Tibial artery (tissue), 4 donors: ENCODE measurements at regions not wholly inside any gene's neighbourhood (a gene's known extent, or its start where the extent isn't known, plus 50 kb on each side); places are given as distances from the start of the nearest gene placed in this dataset.

ENCODE experiments used
- DNase-seq, 2 donors: peaks; one replicate each; pipeline ENCODE4 v3.0.0-alpha.2; 2019
- H3K27ac ChIP-seq, 2 donors: fragments of 200-600 bp; sonication (generic) in 1 of 2; 1 replicate in 1 of 2; 2 replicates in 1 of 2; pipeline ENCODE4 v1.5.1; 2018 to 2019; ENCODE audit warnings: mild to moderate bottlenecking in 1 of 2
- H3K27me3 ChIP-seq, 2 donors: fragments of 200-600 bp; sonication (generic) in 1 of 2; one replicate each; pipeline versions ENCODE4 v1.5.1 to v1.6.0; 2016 to 2019
- H3K36me3 ChIP-seq, 3 donors: fragments of 200-600 bp; sonication (generic) in 2 of 3; one replicate each; pipeline ENCODE4 v1.5.1; 2016 to 2019; ENCODE audit warnings: mild to moderate bottlenecking in 2 of 3
- H3K4me1 ChIP-seq, 4 donors: fragments of 200-600 bp; sonication (generic) in 2 of 4; 1 replicate in 3 of 4; 2 replicates in 1 of 4; pipeline ENCODE4 v1.5.1; 2016 to 2019
- H3K4me3 ChIP-seq, 2 donors: fragments of 200-600 bp; sonication (generic) in 1 of 2; 1 replicate in 1 of 2; 2 replicates in 1 of 2; pipeline ENCODE4 v1.5.1; 2018 to 2019; ENCODE audit warnings: mild to moderate bottlenecking in 2 of 2
- H3K9me3 ChIP-seq, 3 donors: fragments of 200-600 bp; sonication (generic) in 1 of 3; one replicate each; pipeline ENCODE4 v1.5.1; 2016 to 2019
- CTCF ChIP-seq, 2 experiments: fragments of 200-600 bp in 1 of 2; fragments of 450-650 bp in 1 of 2; IDR thresholded peaks; one replicate each; pipeline ENCODE4 v1.5.1; 2017 to 2019; ENCODE audit warnings: antibody characterized with exemption in 2 of 2, mild to moderate bottlenecking in 1 of 2, moderate library complexity in 1 of 2
- intact Hi-C: fragments of 100-400 bp; cut with DNase I; formaldehyde crosslinking; loops from one replicate; pipeline ENCODE4 v1.15.0; 2023; ENCODE audit warnings: low total_unique reads

GRCh38 chr13:99125326-99125915, 75.2 kb upstream of the UBAC2 start:
- no peak overlapping the region for H3K4me3 ChIP-seq
- intact Hi-C loops: no loop called here
- peak overlapping the region; percentile 53 to 63 for H3K27ac ChIP-seq
- no peaks in the 10 kb centered on the region for H3K9me3 ChIP-seq
- DNase-seq: no peak
- no peak for TF ChIP-seq CTCF (IDR thresholded peaks at IDR 0.05)
- H3K36me3 ChIP-seq: no peaks in the 10 kb centered on the region
- H3K4me1 ChIP-seq: peaks cover 0 to 15% (median 8%) of the 10 kb centered on the region in 4 donors
- no peaks in the 10 kb centered on the region for H3K27me3 ChIP-seq

GRCh38 chr13:99126821-99127220, 73.8 kb upstream of the UBAC2 start:
- Histone ChIP-seq H3K36me3 (no peaks in the 10 kb centered on the region), H3K4me1 (peaks cover 0 to 15% (median 8%) of the 10 kb centered on the region in 4 donors), H3K27me3 (no peaks in the 10 kb centered on the region), H3K4me3 (no peak overlapping the region), H3K9me3 (no peaks in the 10 kb centered on the region), H3K27ac (no peak overlapping the region)
- no peak for DNase-seq
- intact Hi-C loops: no loop called here
- no peak for TF ChIP-seq CTCF (IDR thresholded peaks at IDR 0.05)

GRCh38 chr13:99129050-99129449, 71.6 kb upstream of the UBAC2 start:
- Histone ChIP-seq H3K36me3 (no peaks in the 10 kb centered on the region), H3K27me3 (no peaks in the 10 kb centered on the region), H3K9me3 (no peaks in the 10 kb centered on the region), H3K4me1 (peaks cover 0 to 15% (median 6%) of the 10 kb centered on the region in 4 donors), H3K4me3 (no peak overlapping the region), H3K27ac (no peak overlapping the region)
- intact Hi-C loops: no loop called here
- TF ChIP-seq CTCF (IDR thresholded peaks at IDR 0.05): no peak
- no peak for DNase-seq

- H3K4me3 ChIP-seq: no peak overlapping the region
- no peak for TF ChIP-seq CTCF (IDR thresholded peaks at IDR 0.05)
These were observed 70.7 kb upstream of the UBAC2 start for GRCh38 chr13:99129951-99130350.

GRCh38 chr13:99131410-99131809, 69.2 kb upstream of the UBAC2 start:
- no peak overlapping the region for H3K27ac ChIP-seq
- no peak for DNase-seq
- TF ChIP-seq CTCF (IDR thresholded peaks at IDR 0.05): no peak
- no peaks in the 10 kb centered on the region for H3K36me3 ChIP-seq
- H3K27me3 ChIP-seq: no peaks in the 10 kb centered on the region
- H3K9me3 ChIP-seq: no peaks in the 10 kb centered on the region
- intact Hi-C loops: no loop called here
- H3K4me1 ChIP-seq: no peaks in the 10 kb centered on the region
- no peak overlapping the region for H3K4me3 ChIP-seq

More at GRCh38 chr13:99129951-99130350, 70.7 kb upstream of the UBAC2 start:
- no peak for DNase-seq
- H3K9me3 ChIP-seq: no peaks in the 10 kb centered on the region
- H3K36me3 ChIP-seq: no peaks in the 10 kb centered on the region
- intact Hi-C loops: no loop called here
- H3K4me1 ChIP-seq: peaks cover 0 to 8% (median 3%) of the 10 kb centered on the region in 4 donors
- no peaks in the 10 kb centered on the region for H3K27me3 ChIP-seq
- no peak overlapping the region for H3K27ac ChIP-seq
